GM18861 (cell line): ENCODE measurements at regions not wholly inside any gene's neighbourhood (a gene's known extent, or its start where the extent isn't known, plus 50 kb on each side); places are given as distances from the start of the nearest gene placed in this dataset.

Experiments used
- ATAC-seq: cut with Tn5 transposase; IDR thresholded peaks from one replicate; pipeline ENCODE4 v1.9.1; 2021; ENCODE audit not compliant: unreplicated experiment

- no peak for ATAC-seq
Measured at GRCh38 chr13:111448504-111448903, 128.1 kb downstream of the TEX29 start.

DNA sequence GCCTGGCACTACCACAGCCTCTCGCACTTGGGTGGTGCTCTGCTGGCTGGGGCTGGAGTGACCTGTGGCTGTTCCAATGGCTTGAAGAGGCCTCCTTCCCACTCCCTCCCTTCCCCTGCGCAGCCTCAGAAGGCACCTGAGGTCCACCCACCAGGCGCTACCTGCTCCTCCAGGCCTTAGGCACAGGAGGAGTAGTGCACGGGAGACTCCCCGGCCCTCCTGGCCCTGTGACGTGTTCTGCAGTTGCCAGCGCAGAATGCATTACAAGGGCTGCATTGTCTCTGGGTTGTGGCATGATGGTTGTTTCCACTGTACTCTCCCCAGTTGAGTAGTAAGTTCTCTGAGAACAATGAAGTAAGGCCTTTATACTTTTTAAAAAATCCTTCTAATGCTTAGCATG lies 128.6 kb downstream of the TEX29 start:
- no peak for ATAC-seq

GRCh38 chr13:111451402-111451801 lies 131.0 kb downstream of the TEX29 start:
- ATAC-seq = no peak

DNA sequence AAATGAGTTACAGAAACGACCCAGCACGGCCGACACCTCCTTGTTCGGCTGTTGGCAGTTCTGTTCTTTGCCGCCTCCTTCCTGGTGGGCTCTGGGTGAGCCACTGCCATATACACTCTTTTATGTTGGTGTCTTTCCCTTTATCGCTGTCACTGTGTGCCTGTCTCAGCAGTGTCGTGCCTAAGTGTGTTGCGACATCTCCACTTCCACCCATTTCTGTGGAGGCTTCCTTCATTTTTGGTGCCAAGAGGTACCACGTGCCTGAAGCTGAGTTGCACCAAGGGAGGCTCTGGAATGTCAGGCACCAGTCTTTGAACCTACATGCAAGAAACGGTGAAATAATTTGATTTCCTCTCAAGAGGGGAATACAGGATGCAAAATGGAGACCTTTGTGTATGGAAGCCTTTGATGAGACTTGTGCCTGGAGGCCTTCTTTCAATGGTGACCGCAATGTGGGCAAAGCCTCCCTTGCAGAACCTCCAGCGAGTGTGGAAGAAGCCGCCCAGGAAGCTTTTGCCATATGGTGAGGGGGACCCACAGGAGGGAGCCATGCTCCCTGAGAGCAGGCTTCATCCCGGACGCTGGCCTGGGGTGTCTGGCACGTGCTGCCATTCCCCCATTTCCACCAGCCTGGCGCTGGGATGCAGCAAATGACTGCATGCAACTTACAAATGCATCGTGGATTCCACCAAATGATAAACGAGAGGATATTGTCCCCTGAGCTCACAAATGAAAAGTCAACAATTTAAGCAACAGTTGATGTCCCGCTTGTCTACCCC lies 136.2 kb downstream of the TEX29 start:
- ATAC-seq = no peak

DNA sequence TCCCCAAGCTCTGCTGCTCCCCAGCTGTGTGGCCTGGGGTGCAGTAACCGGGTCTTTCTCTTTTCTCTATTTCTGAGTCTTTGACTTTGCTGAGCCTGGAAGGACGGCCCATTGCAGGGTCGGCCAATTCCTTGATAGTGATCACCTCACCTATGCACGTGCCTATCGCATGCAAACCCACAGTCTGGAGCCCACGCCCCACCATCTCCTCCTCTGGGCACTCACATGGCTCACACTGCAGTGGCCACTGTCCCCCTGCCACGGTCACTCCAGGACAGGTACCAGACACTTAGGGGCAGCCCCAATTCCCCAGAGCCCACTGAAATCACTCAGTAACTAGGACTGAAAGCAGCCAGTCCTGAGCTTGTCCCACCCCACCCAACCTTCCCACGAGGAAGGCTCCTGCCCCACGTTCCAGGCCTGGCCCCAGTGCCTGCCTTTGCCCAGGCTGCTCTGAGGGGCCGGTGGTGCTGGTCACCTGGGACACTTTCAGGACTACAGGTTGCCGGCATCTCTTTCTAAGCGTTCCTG lies 137.6 kb downstream of the TEX29 start:
- ATAC-seq = no peak

DNA sequence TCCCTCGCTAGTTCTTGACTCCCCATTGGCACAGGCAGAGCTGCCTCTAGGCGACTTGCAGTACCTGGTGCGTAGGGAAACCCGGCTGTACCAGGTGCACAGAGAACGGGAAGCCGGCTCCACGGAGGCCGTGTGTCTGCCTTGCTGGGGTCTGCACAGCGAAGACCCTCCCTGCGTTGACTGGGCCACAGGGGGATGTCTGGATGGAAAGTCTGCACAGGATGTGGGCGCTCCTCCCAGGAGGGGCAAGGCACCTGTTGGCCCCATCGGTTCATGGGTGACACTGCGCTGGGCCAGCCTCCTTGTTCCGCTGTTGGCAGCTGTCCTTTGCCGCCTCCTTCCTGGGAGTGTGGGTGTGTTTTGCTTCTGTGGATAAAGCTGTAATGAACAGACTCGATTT lies 138.3 kb downstream of the TEX29 start:
- no peak for ATAC-seq

DNA sequence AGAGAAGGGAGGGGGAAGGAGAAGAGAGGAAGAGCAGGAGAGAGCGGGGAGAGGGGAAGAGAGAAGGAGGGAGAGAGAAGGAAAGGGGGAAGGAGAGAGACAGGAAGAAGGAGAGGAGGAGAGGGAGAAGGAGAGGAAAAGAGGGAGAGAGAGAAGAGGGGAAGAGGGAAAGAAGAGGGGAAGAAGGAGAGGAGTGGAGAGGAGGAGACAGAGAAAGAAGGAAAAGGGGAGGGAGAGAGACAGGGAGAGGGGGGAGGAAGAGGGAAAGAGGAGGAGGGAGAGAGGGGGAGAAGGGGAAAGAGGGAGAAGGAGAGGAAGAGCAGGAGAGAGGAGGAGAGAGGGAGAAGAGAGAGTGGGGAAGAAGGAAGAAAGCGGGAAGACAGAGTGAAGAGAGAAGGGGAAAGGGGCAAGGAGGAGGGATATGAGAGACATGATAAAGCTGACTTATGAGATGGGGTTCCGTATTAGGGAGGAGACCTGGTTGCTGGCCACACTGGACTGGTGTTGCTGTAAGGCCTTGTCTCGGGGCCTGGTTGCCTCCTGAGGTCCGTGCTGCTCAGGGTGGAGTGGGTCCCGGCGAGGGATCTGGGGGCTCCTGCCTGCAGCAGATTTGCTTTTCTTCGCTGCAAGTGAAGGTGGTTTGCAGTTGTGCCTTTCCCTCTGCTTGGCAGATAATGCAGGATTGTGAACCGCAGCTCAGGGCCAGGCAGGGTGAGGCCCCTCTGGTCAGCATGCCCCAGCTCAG lies 139.5 kb downstream of the TEX29 start:
- ATAC-seq = no peak

GRCh38 chr13:111460548-111461444 lies 140.4 kb downstream of the TEX29 start:
- ATAC-seq = no peak

DNA sequence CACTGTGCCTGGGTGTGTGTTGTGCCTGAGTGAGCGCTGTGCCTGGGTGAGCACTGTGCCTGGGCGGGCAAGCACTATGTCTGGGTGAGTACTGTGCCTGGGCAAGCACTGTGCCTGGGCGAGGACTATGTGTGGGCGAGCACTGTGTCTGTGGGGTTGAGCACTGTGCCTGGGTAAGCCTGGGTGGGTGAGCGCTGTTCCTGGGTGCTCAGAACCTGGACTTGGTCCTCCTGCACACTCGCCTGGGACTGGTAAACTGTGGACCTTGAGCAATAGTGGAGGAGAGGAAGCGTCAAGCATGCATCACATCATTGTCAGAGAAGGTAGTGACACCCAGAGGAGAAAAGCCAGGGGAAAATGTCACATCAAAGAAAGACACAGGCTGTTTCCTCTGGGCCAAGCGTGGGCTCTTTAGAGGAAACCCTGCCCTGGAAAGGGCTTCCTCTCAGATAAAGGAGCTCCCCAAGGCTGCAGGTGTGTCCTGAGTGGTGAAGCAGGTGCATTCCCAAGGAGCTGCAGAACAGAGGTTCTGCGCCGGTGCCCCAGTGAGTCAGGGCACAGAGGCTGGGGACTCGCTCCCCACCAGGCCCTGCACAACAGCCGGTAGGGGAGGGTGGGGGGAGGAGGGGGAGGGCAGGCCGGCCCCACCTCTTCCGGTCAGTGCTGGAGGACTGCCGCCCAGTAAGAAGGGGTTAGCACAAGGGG lies 141.2 kb downstream of the TEX29 start:
- ATAC-seq = no peak

GRCh38 chr13:111462221-111462764 lies 141.9 kb downstream of the TEX29 start:
- ATAC-seq = no peak

DNA sequence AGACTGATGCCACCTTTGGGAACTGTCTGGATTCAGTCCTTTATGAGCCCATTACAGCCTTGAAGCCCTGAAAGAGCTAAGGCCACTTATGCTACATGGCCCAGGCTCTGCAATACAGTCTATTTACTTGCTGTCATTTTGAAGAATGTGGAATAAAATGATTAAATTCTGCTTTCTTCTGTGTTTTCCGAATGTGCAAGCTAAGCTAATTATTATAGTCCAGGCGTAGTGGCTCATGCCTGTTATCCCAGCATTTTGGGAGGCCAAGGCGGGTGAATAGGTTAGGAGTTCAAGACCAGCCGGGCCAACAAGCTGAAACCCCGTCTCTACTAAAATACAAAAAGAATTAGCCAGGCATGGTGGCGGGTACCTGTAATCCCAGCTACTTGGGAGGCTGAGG lies 142.5 kb downstream of the TEX29 start:
- no peak for ATAC-seq

DNA sequence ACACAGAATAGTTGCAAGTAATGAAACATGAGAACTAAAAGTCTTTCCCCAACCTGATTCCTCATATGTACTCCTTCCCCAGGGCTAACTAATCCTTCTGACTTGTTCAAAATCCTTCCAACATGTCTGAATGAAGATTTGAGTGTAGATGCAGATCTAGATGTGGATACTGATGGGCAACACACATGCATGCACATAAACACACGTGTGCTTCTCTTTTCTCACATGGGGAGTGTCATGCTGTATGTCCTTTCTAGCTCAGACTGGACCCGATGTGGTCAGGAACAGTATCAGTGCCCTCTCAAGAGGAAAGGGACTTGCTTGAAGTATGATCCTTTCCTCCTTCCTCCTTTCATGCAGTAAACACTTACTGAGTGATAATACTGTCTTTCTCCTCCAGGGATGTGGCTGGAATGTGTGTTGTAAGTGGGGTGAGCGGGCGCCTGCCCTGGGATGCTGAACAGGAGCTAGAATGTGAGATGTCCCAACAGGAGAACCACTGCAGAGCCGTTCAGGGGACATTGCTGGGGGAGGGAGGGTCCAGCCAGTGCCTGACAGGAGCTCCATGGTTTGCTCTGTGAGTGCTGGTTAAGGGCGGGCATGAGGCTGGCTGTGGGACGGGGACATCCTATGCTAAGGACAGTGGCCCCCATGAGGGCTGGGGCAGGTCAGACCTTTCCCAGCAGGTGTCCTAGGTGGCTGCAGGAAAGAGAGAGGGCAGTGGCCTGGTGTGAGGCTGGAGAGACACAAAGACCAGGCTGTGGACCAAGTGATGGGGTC lies 146.9 kb downstream of the TEX29 start:
- no peak for ATAC-seq

DNA sequence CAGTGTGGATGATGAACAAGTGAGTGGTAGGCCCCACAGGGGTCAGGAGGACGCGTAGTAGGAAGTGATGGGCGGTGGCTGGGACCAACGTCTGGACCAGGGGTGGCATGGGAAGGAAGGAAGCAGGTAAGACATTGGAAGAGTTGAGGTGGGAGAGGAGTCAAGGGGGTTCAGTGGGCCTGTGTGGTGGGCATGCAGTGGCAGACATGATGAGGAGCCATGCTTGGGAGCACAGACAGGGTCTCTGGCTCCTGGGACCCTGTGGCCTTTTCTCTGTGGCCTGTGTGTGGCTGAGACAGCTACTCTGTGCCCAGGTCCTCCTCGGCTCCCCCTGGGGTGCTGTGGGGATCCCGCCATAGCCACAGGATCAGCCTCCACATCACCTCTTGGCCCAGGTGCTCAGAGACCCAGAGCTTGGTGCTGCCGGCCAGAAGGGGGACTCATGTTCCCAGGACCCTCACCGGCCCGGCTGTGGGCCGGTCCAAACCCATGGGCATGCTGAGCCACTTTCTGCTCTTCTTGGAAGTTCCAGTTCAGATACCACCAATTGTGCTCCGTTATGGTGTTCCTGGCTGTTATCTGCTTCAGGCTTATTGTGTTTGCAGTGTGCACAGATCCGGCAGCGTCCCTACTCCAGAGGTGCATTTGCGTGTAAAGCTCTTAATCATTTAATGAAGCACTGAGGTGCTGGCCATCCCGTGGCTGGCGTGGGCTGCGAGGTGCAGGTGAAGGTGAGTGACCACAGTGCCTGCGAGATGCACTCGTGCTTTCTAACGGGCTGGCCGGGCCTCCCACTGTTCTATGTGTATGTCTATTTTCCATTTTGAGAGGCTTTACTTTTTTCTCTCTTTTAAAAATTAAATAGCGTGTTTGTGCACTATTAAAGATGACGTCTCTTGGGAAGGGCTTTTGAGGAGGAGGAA lies 147.9 kb downstream of the TEX29 start:
- ATAC-seq = no peak

DNA sequence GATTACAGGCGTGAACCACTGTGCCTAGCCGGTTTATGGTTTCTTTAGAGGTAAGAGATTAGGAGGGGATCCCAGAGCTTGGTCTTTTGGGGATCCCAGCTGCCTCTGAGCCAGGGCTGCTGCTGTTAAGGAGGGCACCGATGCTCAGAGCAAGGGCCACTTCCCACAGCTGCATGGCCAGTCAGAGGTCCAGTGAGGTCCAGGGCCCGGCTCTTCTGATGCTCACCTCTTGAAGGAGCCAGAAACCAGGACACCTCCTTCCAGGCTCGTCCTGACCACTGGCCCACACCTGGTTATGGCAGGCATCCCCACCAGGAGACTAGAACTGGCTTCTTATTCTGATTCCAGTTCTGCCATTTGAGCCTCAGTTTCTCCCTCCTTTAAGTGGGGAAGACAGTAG lies 149.0 kb downstream of the TEX29 start:
- no peak for ATAC-seq

GRCh38 chr13:111469916-111470506 lies 149.6 kb downstream of the TEX29 start:
- no peak for ATAC-seq

DNA sequence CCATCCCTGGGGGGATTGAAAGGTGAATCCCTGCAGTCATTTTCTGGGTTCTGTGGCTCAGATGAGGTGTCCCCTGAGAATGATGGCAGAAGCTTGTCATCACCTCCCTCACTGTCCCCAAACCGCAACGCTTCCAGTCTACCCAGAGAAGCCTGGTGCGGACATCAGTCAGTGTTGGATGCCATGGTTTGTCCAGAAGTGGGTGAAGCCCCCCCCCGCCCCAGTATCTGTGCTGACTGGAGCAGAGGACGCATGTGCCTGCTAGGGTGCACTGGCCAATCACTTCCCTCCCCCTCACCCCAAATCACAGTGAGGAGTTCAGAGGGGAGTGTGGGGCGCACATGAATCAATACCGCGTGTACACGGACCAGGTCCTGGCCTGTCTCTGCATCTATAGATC lies 150.5 kb downstream of the TEX29 start:
- ATAC-seq = no peak

DNA sequence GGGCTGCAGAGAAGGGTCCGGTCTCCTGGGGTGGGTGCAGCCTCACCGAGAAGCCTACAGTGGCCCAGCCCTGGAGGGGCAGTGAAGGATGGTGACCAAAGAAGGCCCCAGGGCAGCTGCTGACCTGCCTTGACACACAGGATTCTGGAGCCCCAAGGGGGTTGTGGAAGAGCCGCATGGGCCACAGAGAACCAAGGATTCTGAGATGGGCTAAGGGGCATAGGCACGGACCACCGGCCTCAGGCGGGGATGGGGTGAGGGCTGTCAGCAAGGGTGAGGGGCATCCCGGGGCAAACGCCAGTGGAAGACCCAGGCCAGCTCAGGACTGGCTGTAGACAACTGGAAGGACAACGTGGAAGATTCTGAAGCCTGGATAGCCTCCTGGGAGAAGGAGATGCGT lies 151.6 kb downstream of the TEX29 start:
- no peak for ATAC-seq
